COLO829 (cell line): ENCODE measurements at regions not wholly inside any gene's neighbourhood (a gene's known extent, or its start where the extent isn't known, plus 50 kb on each side); places are given as distances from the start of the nearest gene placed in this dataset.

ENCODE experiments used
- DNase-seq: peaks from one replicate; pipeline ENCODE4 v3.0.0; 2012; ENCODE audit warnings: low spot score

DNA sequence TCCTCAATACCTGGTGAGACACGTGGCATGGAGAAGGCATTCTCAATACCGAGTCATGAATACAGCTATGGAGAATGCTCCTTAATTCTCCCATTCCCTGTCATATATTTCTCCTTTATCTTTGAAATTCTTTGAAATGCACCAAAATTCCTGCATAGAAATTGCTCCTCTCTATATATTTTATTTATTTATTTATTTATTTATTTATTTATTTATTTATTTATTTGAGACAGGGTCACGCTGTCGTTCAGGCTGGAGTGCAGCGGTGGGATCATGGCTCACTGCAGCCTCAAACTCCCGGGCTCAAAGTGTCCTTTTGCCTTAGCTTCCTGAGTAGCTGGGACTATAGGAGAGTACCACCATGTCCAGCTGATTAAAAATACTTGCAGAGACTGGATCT is 190.3 kb upstream of the MAF start:
- no peak for DNase-seq

DNA sequence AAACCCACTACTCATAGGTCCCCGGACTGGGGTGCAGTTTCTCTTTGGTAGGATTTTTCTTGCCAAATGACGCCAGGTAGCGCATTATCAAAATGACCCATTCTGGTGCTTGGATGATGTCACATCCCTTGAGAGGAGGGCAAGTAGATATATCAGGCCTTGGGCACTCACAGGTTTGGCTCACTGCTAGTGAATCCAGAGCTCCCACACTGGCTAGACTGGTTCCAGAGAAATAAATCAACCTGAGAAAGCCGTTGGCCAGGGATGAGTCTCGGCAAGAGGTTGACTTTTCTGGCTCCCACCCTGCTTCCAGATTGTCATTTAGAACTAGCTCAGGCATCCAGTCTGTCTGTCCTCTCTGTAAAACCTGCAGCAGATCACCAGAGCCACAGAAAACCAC is 188.4 kb upstream of the MAF start:
- DNase-seq = no peak

DNA sequence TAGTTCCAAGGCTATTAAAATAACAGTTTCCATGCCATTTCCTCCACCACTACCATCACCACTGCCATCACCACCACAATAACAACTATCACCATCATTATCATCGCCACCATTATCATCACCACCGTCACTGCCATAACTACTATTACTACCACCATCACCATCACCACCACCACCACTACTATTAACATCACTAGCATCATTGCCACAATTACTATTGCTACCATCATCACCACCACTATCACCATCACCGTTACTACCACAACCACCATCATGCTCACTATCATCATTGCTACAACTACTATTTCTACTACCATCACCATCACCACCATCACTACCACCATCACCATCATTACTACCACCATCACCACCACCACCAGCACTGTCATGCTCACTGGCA is 185.9 kb upstream of the MAF start:
- no peak for DNase-seq

DNA sequence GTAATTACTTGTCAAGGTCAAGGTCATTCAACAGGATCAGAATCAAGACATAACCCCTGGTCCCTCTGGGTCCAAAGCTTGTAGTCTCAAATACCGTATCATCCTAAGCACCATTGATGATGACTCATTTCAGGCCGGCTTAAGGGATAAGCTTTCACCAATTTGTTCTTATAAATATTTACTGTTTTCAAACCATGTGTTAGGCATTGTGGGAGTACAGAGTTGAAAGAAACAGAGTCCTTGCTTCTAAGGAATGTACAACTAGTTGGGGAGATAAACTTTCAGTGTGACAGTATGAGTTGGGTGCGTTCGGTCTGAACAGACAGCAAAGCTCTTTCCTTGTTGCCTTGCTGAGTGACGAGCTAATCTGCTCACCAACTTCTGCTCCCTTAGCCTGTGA is 183.5 kb upstream of the MAF start:
- no peak for DNase-seq

DNA sequence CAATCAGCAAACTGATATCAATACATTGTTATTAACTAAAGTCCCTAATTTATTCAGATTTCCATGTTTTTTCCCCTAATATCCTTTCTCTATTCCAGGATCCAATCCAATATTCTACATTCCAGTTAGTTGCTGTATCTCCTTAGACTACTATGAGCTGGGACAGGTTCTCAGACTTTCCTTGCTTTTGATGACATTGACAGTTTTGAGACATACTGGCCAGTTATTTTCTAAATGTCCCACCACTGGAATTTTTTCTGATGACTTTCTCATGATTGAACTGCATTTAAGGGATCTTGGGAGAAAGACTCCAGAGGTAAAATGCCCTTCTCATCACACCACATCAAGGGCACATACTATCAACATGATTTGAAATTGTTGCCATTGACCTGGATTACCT is 177.1 kb upstream of the MAF start:
- DNase-seq = no peak

DNA sequence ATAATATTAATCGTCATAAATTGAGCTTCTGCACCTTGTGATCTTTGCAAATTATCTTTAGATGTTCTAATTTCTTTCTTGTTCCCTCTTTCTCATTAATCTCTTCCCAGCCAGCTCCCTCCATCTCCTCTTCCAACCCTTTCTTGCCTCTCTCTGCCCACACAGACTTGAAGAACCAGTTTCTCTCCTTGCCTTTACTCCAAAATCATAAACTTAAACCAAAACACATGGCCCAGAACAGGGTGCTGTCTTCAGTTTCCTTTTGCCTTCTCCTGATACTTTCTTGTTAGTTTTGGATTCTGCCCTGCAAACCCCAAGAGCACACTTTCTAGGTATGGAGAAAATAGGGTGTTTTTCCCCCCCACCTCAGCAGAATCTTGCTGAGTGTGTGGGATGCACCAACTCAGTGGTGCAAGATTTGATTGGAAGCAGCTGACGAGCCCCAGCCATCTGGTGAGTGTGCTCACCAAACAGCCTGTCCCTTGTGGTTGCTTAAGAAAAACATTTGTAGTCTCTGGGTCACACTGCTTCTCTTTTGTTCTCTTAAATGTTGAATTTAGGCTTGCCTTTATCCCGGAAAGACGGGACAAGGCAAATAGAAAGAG is 175.8 kb upstream of the MAF start:
- DNase-seq = no peak

DNA sequence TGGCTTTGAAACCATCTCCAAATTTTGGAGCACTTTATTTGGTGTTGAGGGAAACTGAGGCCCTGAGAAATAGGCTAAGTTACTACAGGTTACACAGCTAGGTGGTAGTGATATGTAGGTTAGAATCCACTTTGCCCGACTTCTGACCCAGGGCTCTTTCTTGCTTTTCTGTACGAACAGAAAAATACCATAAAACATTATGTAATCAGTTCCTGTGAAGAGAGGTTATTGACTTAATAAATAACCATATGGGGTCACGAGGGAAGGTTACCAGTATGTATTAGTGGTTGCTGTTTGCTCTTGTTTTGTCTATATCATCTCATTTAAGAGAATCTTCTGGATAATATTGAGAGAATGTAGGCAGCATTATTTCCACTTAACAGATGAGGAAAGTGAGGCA is 172.2 kb upstream of the MAF start:
- DNase-seq = no peak

DNA sequence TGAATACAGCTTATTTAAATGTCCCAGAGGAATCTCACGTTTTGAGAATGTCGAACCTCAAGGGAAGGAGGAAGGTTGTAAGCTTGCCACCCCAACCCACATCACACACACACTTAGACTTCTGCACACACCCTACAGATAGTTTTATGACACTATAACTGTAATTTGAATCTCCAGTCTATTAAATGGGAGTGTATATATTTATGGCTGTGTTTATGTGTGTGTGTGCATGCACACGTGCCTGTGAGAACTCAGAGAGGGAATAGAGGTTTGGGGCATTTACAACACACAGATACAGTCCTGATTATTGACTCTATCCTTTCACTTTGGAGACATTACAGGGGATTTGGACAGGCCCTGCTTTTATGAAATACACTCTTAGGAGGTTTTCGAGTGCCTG is 171.5 kb upstream of the MAF start:
- no peak for DNase-seq

DNA sequence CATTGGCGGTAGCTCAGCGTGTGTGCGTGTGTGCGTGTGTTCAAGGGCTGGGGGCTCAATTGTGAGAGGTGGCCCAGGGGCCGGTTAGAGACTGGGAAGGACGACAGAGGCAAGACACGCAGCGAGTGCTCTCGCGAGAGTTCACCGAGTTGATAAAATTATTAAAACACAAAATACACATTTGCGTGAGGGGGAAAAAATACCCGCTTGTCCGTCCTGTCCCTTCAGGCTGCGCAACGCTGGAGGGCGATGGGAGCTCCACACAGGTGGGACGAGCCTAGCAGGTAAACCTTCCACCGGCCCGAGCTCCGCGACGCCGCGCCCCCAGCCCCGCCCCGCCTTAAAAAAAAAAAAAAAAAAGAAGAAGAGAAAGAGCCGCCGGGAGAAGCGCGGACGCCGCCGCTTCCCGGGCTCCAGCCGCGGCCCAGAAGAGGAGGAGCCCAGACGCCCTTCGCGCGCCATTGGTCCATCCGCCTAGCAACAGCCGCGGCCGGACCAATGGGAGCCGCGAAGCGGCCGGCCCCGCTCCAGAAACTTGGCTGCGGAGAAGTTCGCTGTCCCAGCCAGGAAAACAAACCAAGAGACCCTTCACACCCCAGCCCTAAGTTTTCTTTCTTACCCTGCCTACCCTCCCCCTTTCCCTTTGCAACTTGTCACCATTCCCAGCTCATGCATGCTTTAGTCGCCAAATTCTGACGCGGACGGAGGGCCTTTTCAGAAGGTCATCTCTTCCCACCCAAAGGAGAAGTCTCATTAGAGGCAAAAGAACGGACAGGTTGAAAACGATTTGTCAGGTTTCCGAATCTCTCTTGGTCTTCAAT is 169.9 kb upstream of the MAF start:
- peak; percentile 82 for DNase-seq

DNA sequence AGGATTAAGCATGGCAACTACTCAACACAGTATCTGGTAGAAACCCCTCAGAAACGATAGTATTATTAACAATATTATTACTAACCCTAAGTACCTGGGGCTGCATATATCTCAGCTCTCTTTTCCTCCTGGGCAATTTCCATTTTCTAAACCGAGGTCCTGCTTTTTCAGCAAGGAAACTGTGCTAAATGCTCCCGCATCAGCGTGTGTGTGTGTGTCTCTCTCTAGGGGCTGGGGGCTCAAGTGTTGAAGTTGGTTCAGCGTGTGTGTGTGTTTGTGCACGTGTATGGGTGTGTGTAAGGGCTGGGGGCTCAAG is 169.3 kb upstream of the MAF start:
- DNase-seq = no peak

- DNase-seq = no peak
These were observed 168.9 kb upstream of the MAF start for GRCh38 chr16:79769270-79769927.

DNA sequence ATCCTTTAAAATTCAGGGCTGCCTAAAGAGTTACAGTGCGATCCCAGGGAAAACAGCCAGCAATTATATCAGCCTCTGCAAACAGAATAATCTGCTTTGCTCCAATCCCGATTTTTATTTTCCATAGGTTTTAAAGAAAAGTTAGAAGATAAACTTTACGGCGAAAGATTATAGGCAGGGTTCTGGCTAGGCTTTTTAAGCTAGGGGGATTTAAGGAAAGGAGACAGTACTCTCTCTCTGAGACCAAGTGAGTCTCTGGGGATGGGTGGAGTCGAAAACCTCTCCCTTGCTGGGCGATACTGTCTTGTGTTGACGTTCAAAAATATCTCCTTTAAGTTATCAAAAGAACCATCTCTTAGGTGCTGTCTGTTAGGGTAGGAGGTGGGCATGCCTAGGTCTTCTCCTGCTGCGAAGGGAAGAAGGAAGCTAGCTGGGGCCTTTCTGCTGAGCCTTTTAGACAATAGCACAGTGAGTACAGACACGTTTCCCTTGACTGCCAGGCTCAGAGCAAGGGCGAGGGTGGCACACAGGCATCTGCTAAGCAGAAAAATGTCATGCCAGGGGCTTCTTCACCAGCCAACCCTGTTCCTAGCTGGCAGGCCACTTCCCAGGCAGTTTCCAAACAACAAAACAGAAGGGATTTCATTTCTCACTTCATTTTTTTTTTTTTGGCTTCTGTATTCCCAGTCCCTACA is 167.9 kb upstream of the MAF start:
- DNase-seq = no peak

GRCh38 chr16:79767421-79768275 is 167.1 kb upstream of the MAF start:
- peak; percentile 2 for DNase-seq

GRCh38 chr16:79765901-79766394 is 165.4 kb upstream of the MAF start:
- no peak for DNase-seq

GRCh38 chr16:79765431-79765830 is 164.9 kb upstream of the MAF start:
- no peak for DNase-seq

DNA sequence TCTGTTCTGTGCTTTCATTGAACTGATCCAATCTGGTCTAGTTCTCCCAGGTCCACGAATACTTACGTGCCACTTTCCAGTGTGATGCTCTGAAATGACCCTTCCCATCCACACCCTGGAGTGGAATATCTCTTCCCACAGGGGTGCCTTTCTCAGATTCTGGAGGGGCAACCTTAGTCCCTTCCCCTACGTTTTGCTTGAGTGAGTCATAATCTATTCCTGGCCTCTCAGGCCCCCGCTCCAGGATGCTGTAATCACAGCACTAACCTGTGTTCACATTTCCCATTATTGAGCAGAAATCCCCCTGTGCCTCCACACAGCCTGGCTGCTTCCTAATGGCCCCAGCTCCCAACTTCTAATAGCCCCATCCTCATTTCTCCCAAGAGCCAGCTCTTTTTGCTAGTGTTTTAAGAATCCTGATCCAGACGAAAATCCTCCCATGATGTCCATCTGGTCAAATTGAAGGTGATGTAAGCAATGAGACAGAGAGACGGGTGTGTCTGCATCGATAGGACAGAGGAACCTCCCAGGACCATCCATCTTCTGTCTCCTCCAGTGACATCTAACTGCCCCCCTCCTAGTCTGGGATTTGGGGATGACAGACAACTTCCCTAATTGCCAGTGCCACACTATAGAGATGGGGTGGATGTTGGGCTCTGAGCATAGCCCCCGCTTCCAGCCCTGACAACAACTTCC is 164.0 kb upstream of the MAF start:
- no peak for DNase-seq

- no peak for DNase-seq
These were observed 161.7 kb upstream of the MAF start for GRCh38 chr16:79762217-79762616.

- DNase-seq = peak; percentile 5
These were observed 158.2 kb upstream of the MAF start for GRCh38 chr16:79758615-79759346.

DNA sequence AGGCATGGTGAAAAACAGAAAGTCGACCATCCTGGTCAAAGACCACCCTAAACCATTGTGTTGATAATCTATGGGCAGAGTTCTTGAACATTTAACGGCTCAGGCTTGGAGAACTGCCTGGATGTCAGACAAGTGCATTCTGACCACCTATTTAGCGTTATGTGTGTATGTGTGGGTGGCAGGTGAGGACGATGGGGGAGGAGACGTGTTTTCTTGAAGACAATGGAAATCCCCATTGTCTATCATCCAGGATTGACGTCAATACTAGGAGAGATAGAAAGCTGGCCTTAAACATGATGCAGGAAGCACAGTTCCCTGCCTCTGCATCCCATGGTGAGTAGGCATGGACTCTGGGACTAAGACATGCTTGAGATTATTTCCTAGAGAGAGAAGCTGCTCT is 157.4 kb upstream of the MAF start:
- no peak for DNase-seq

DNA sequence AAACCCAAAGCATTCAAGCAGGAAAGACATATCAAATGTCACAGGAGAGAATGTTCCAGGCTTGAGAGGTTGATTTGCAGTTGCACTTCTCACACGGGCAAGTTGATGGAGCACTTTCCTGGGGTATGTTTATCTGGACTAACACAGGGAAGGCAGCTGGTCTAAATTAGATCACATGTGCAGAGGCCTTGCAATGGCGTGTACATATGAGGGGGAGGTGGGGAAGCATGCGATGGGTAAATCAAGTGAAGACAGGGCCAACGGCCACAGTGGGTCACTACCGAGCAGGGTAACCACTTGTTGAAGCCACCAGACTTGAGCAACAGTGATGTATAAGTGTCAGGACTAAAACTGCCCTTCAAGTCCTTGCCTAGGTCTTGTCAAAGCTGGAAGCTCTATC is 156.6 kb upstream of the MAF start:
- no peak for DNase-seq

DNA sequence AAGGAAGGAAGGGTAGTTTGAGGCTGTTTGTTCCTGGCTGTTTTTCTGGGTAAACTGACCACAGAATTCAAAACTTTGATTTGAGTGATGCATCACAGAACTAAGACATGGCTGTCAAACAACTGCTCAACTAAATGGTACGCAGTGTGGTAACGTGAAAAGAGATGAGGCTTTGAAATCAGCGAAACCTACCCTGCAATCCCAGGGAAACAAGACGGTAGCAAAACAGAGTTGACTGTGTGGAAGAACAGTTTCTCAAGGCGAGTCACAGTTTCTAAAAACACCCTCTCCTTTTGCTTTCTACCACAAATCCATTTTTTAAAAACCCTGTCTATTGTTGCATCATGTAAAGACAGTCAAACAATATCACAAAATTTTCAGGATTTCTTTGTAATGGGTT is 156.0 kb upstream of the MAF start:
- DNase-seq = no peak
